HG02852 (cell line): ENCODE measurements at regions not wholly inside any gene's neighbourhood (a gene's known extent, or its start where the extent isn't known, plus 50 kb on each side); places are given as distances from the start of the nearest gene placed in this dataset.

Source experiments
- ATAC-seq: cut with Tn5 transposase; IDR thresholded peaks from one replicate; pipeline ENCODE4 v1.9.1; 2021; ENCODE audit warnings: mild to moderate bottlenecking, moderate library complexity; ENCODE audit not compliant: unreplicated experiment

GRCh38 chr7:156115582-156115981 is 303.3 kb upstream of the SHH start:
- ATAC-seq = no peak

- no peak for ATAC-seq
These were observed 301.5 kb upstream of the SHH start for GRCh38 chr7:156113731-156114130.

GRCh38 chr7:156109988-156110387 is 297.7 kb upstream of the SHH start:
- no peak for ATAC-seq

GRCh38 chr7:156109076-156109475 is 296.8 kb upstream of the SHH start:
- ATAC-seq = no peak

- no peak for ATAC-seq
These were observed 295.7 kb upstream of the SHH start for GRCh38 chr7:156107957-156108356.

- no peak for ATAC-seq
These were observed 293.8 kb upstream of the SHH start for GRCh38 chr7:156106107-156106426.

GRCh38 chr7:156105337-156106106 is 293.3 kb upstream of the SHH start:
- no peak for ATAC-seq

- ATAC-seq = no peak
These were observed 292.5 kb upstream of the SHH start for GRCh38 chr7:156104501-156105336.

- no peak for ATAC-seq
These were observed 290.0 kb upstream of the SHH start for GRCh38 chr7:156102267-156102666.

- no peak for ATAC-seq
These were observed 289.1 kb upstream of the SHH start for GRCh38 chr7:156101355-156101754.

GRCh38 chr7:156100086-156100485 is 287.8 kb upstream of the SHH start:
- no peak for ATAC-seq

- ATAC-seq = no peak
These were observed 286.8 kb upstream of the SHH start for GRCh38 chr7:156099085-156099484.

- ATAC-seq = no peak
These were observed 284.7 kb upstream of the SHH start for GRCh38 chr7:156096771-156097538.

- no peak for ATAC-seq
These were observed 283.8 kb upstream of the SHH start for GRCh38 chr7:156095908-156096539.

GRCh38 chr7:156094350-156095146 is 282.3 kb upstream of the SHH start:
- ATAC-seq = no peak

- no peak for ATAC-seq
These were observed 280.0 kb upstream of the SHH start for GRCh38 chr7:156092307-156092706.

GRCh38 chr7:156091519-156092080 is 279.3 kb upstream of the SHH start:
- ATAC-seq = no peak

- ATAC-seq = no peak
These were observed 278.7 kb upstream of the SHH start for GRCh38 chr7:156090988-156091387.

GRCh38 chr7:156089222-156089621 is 277.0 kb upstream of the SHH start:
- ATAC-seq = no peak

- no peak for ATAC-seq
These were observed 275.9 kb upstream of the SHH start for GRCh38 chr7:156088115-156088514.
